ENCODE measurements at regions not wholly inside any gene's neighbourhood (a gene's known extent, or its start where the extent isn't known, plus 50 kb on each side); places are given as distances from the start of the nearest gene placed in this dataset.

- Histone ChIP-seq H3K14ac (ENCODE audit: low read length) (no peak overlapping the region), H3K4me2 (ENCODE audit: low read length) (no peak overlapping the region), H4K12ac (ENCODE audit: low read depth, low read length) (no peak overlapping the region), H3K27ac (ENCODE audit: low read depth, low read length) (no peak overlapping the region), H3K79me1 (ENCODE audit: low read length) (no peaks in the 10 kb centered on the region), H2AK5ac (ENCODE audit: low read length) (no peak overlapping the region), H4K91ac (ENCODE audit: low read depth, low read length) (no peak overlapping the region), H3K4me1 (ENCODE audit: control insufficient read depth in 1 of 2, insufficient read depth in 2 of 2, low read length in 2 of 2) (no peaks in the 10 kb centered on the region), H3K9me3 (ENCODE audit: insufficient read depth, low read depth, low read length) (peaks cover 8% of the 10 kb centered on the region), H2AFZ (ENCODE audit: insufficient read depth, low read length, poor library complexity) (no peak overlapping the region), H3K18ac (ENCODE audit: low read length) (no peak overlapping the region), H3K23ac (ENCODE audit: low read length) (no peak overlapping the region), H4K8ac (ENCODE audit: low read depth, low read length) (no peak overlapping the region), H3K9ac (ENCODE audit: low read length) (no peak overlapping the region), H2BK12ac (ENCODE audit: low read length) (no peak overlapping the region), H2BK120ac (ENCODE audit: insufficient read depth, low read length, poor library complexity) (no peak overlapping the region), H3K79me2 (ENCODE audit: control insufficient read depth, insufficient read depth, low read length, poor library complexity) (no peaks in the 10 kb centered on the region), H3K27me3 (ENCODE audit: insufficient read depth, low read length) (no peaks in the 10 kb centered on the region), H3K36me3 (ENCODE audit: control insufficient read depth in 1 of 2, insufficient read depth in 2 of 2, low read length in 2 of 2) (no peaks in the 10 kb centered on the region), H2BK5ac (ENCODE audit: low read depth, low read length, poor library complexity) (no peak overlapping the region), H3K4me3 (ENCODE audit: low read depth, low read length) (no peak overlapping the region), H3K4ac (ENCODE audit: low read depth, low read length) (no peak overlapping the region)
- no CpG with 5 or more reads among the region's 11 CpGs for WGBS (ENCODE audit: extremely low coverage, insufficient coverage, insufficient read length)
- no peak for DNase-seq
Measured at GRCh38 chr20:61024390-61024789, 227.7 kb upstream of the CDH4 start.

- H4K91ac ChIP-seq (ENCODE audit: low read depth, low read length), result no peak overlapping the region
- no peaks in the 10 kb centered on the region for H3K79me2 ChIP-seq (ENCODE audit: control insufficient read depth, insufficient read depth, low read length, poor library complexity)
- no peak overlapping the region for H2BK120ac ChIP-seq (ENCODE audit: insufficient read depth, low read length, poor library complexity)
- H2AFZ ChIP-seq (ENCODE audit: insufficient read depth, low read length, poor library complexity), result no peak overlapping the region
- no peaks in the 10 kb centered on the region for H3K4me1 ChIP-seq (ENCODE audit: control insufficient read depth in 1 of 2, insufficient read depth in 2 of 2, low read length in 2 of 2)
- no peak overlapping the region for H3K14ac ChIP-seq (ENCODE audit: low read length)
- H3K4ac ChIP-seq (ENCODE audit: low read depth, low read length), result no peak overlapping the region
- no peak overlapping the region for H3K27ac ChIP-seq (ENCODE audit: low read depth, low read length)
- no CpG with 5 or more reads among the region's 10 CpGs for WGBS (ENCODE audit: extremely low coverage, insufficient coverage, insufficient read length)
- H3K23ac ChIP-seq (ENCODE audit: low read length), result no peak overlapping the region
- no peak for DNase-seq
- no peak overlapping the region for H2BK5ac ChIP-seq (ENCODE audit: low read depth, low read length, poor library complexity)
- no peak overlapping the region for H3K9ac ChIP-seq (ENCODE audit: low read length)
- H2BK12ac ChIP-seq (ENCODE audit: low read length), result no peak overlapping the region
- H3K9me3 ChIP-seq (ENCODE audit: insufficient read depth, low read depth, low read length), result peaks cover 14% of the 10 kb centered on the region
- no peak overlapping the region for H3K4me3 ChIP-seq (ENCODE audit: low read depth, low read length)
- no peaks in the 10 kb centered on the region for H3K36me3 ChIP-seq (ENCODE audit: control insufficient read depth in 1 of 2, insufficient read depth in 2 of 2, low read length in 2 of 2)
- no peak overlapping the region for H4K12ac ChIP-seq (ENCODE audit: low read depth, low read length)
- H3K18ac ChIP-seq (ENCODE audit: low read length), result no peak overlapping the region
- H2AK5ac ChIP-seq (ENCODE audit: low read length), result no peak overlapping the region
- no peak overlapping the region for H3K4me2 ChIP-seq (ENCODE audit: low read length)
- no peaks in the 10 kb centered on the region for H3K79me1 ChIP-seq (ENCODE audit: low read length)
- H4K8ac ChIP-seq (ENCODE audit: low read depth, low read length), result no peak overlapping the region
- no peaks in the 10 kb centered on the region for H3K27me3 ChIP-seq (ENCODE audit: insufficient read depth, low read length)
Measured at GRCh38 chr20:61025536-61025935, 226.5 kb upstream of the CDH4 start.

GRCh38 chr20:61026173-61026572, 225.9 kb upstream of the CDH4 start:
- Histone ChIP-seq H2AFZ (ENCODE audit: insufficient read depth, low read length, poor library complexity) (no peak overlapping the region), H3K9ac (ENCODE audit: low read length) (no peak overlapping the region), H3K4me2 (ENCODE audit: low read length) (no peak overlapping the region), H2AK5ac (ENCODE audit: low read length) (no peak overlapping the region), H4K91ac (ENCODE audit: low read depth, low read length) (no peak overlapping the region), H3K27me3 (ENCODE audit: insufficient read depth, low read length) (no peaks in the 10 kb centered on the region), H3K14ac (ENCODE audit: low read length) (no peak overlapping the region), H2BK12ac (ENCODE audit: low read length) (no peak overlapping the region), H3K4ac (ENCODE audit: low read depth, low read length) (no peak overlapping the region), H2BK5ac (ENCODE audit: low read depth, low read length, poor library complexity) (no peak overlapping the region), H3K18ac (ENCODE audit: low read length) (no peak overlapping the region), H3K4me1 (ENCODE audit: control insufficient read depth in 1 of 2, insufficient read depth in 2 of 2, low read length in 2 of 2) (no peaks in the 10 kb centered on the region), H3K79me1 (ENCODE audit: low read length) (no peaks in the 10 kb centered on the region), H4K12ac (ENCODE audit: low read depth, low read length) (no peak overlapping the region), H3K23ac (ENCODE audit: low read length) (no peak overlapping the region), H4K8ac (ENCODE audit: low read depth, low read length) (no peak overlapping the region), H3K79me2 (ENCODE audit: control insufficient read depth, insufficient read depth, low read length, poor library complexity) (no peaks in the 10 kb centered on the region), H3K4me3 (ENCODE audit: low read depth, low read length) (no peak overlapping the region), H3K36me3 (ENCODE audit: control insufficient read depth in 1 of 2, insufficient read depth in 2 of 2, low read length in 2 of 2) (no peaks in the 10 kb centered on the region), H3K27ac (ENCODE audit: low read depth, low read length) (no peak overlapping the region), H2BK120ac (ENCODE audit: insufficient read depth, low read length, poor library complexity) (no peak overlapping the region), H3K9me3 (ENCODE audit: insufficient read depth, low read depth, low read length) (peaks cover 13% of the 10 kb centered on the region)
- no CpG with 5 or more reads among the region's 6 CpGs for WGBS (ENCODE audit: extremely low coverage, insufficient coverage, insufficient read length)
- DNase-seq, result no peak

GRCh38 chr20:61026731-61027130, 225.3 kb upstream of the CDH4 start:
- peaks cover 13% of the 10 kb centered on the region for H3K9me3 ChIP-seq (ENCODE audit: insufficient read depth, low read depth, low read length)

More at GRCh38 chr20:61026731-61027130, 225.3 kb upstream of the CDH4 start:
- H3K36me3 ChIP-seq (ENCODE audit: control insufficient read depth in 1 of 2, insufficient read depth in 2 of 2, low read length in 2 of 2), result no peaks in the 10 kb centered on the region
- no peak overlapping the region for H3K27ac ChIP-seq (ENCODE audit: low read depth, low read length)
- no peak overlapping the region for H3K9ac ChIP-seq (ENCODE audit: low read length)
- H2BK12ac ChIP-seq (ENCODE audit: low read length), result no peak overlapping the region
- no peak overlapping the region for H4K8ac ChIP-seq (ENCODE audit: low read depth, low read length)
- H2AK5ac ChIP-seq (ENCODE audit: low read length), result no peak overlapping the region
- H2AFZ ChIP-seq (ENCODE audit: insufficient read depth, low read length, poor library complexity), result no peak overlapping the region
- no peak overlapping the region for H3K4me2 ChIP-seq (ENCODE audit: low read length)
- no peaks in the 10 kb centered on the region for H3K79me1 ChIP-seq (ENCODE audit: low read length)
- 100% methylated on average over 1 of the region's 5 CpGs for WGBS (ENCODE audit: extremely low coverage, insufficient coverage, insufficient read length)
- no peak overlapping the region for H2BK120ac ChIP-seq (ENCODE audit: insufficient read depth, low read length, poor library complexity)
- no peak overlapping the region for H4K12ac ChIP-seq (ENCODE audit: low read depth, low read length)
- no peak overlapping the region for H3K18ac ChIP-seq (ENCODE audit: low read length)
- H3K23ac ChIP-seq (ENCODE audit: low read length), result no peak overlapping the region
- no peak for DNase-seq
- no peaks in the 10 kb centered on the region for H3K27me3 ChIP-seq (ENCODE audit: insufficient read depth, low read length)
- no peaks in the 10 kb centered on the region for H3K4me1 ChIP-seq (ENCODE audit: control insufficient read depth in 1 of 2, insufficient read depth in 2 of 2, low read length in 2 of 2)
- H3K4me3 ChIP-seq (ENCODE audit: low read depth, low read length), result no peak overlapping the region
- H3K79me2 ChIP-seq (ENCODE audit: control insufficient read depth, insufficient read depth, low read length, poor library complexity), result no peaks in the 10 kb centered on the region
- no peak overlapping the region for H3K14ac ChIP-seq (ENCODE audit: low read length)
- no peak overlapping the region for H3K4ac ChIP-seq (ENCODE audit: low read depth, low read length)
- H4K91ac ChIP-seq (ENCODE audit: low read depth, low read length), result no peak overlapping the region
- H2BK5ac ChIP-seq (ENCODE audit: low read depth, low read length, poor library complexity), result no peak overlapping the region
